Ovary (tissue), 7 donors: ENCODE measurements at regions not wholly inside any gene's neighbourhood (a gene's known extent, or its start where the extent isn't known, plus 50 kb on each side); places are given as distances from the start of the nearest gene placed in this dataset.

Experiments
- DNase-seq, 5 donors: peaks; one replicate each; pipeline ENCODE4 v3.0.0-alpha.2; 2019 to 2020
- H3K27ac ChIP-seq, 2 donors: fragments of 200-600 bp; one replicate each; pipeline versions ENCODE4 v1.5.1 to v1.8.0; 2019 to 2022
- H3K27me3 ChIP-seq: fragments of 200-600 bp; one replicate; pipeline ENCODE4 v1.8.0; 2022
- H3K36me3 ChIP-seq: fragments of 200-600 bp; sonication (generic); one replicate; pipeline ENCODE4 v1.5.1; 2019
- H3K4me1 ChIP-seq: one replicate; pipeline ENCODE4 v1.8.1; 2013; ENCODE audit warnings: mild to moderate bottlenecking, moderate library complexity; ENCODE audit not compliant: insufficient read depth
- H3K4me3 ChIP-seq: fragments of 200-600 bp; sonication (generic); one replicate; pipeline ENCODE4 v1.5.1; 2017
- H3K9me3 ChIP-seq, 2 donors: fragments of 200-600 bp in 1 of 2; sonication (generic) in 1 of 2; one replicate each; pipeline versions ENCODE4 v1.5.1 to v1.8.1; 2013 to 2019; ENCODE audit warnings: mild to moderate bottlenecking in 1 of 2, moderate library complexity in 1 of 2
- CTCF ChIP-seq, 3 donors: fragments of 450-650 bp in 2 of 3; fragments of 200-600 bp in 1 of 3; IDR thresholded peaks; one replicate each; pipeline versions ENCODE4 v1.5.1 to v1.8.0; 2016 to 2022; ENCODE audit warnings: antibody characterized with exemption in 3 of 3, mild to moderate bottlenecking in 1 of 3
- EP300 ChIP-seq: sonication (generic); formaldehyde crosslinking; IDR thresholded peaks from one replicate; pipeline ENCODE4 v1.6.1; 2017; ENCODE audit warnings: antibody characterized with exemption
- POLR2A ChIP-seq: fragments of 450-650 bp; IDR thresholded peaks from one replicate; pipeline ENCODE4 v1.6.1; 2017; ENCODE audit warnings: antibody characterized with exemption, mild to moderate bottlenecking, moderate library complexity
- WGBS, 3 donors: extraction: QIAGEN DNeasy Blood & Tissue Kit in 1 of 3; methylation state at CpG; one replicate each; pipeline versions ENCODE4 v1.1.5 to v1.1.7; 2013 to 2017; 5-methylcytosine and 5-hydroxymethylcytosine counted together
- intact Hi-C, 4 donors: fragments of 100-400 bp; cut with DNase I; formaldehyde crosslinking; loops; one replicate each; pipeline versions ENCODE4 v1.11.0 to v1.15.1; 2022 to 2023
- donor health status: DM: no; HTN: no; CAD: no; lungs with moderate emphysema.
- donor health status: DM: no; HTN: no; CAD: no.
- donor health status: Bipolar disorder and iron deficiency.
- donor health status: DM: no; HTN: no; CAD: no.
- donor health status: DM: yes; HTN: yes; CAD: no.

- no peak for DNase-seq
- Histone ChIP-seq H3K27ac (no peak overlapping the region), H3K4me3 (no peak overlapping the region), H3K36me3 (no peaks in the 10 kb centered on the region), H3K27me3 (no peaks in the 10 kb centered on the region), H3K9me3 (no peaks in the 10 kb centered on the region), H3K4me1 (no peaks in the 10 kb centered on the region)
- TF ChIP-seq CTCF (IDR thresholded peaks at IDR 0.05) (no peak), POLR2A (no peak), EP300 (no peak)
- intact Hi-C loops, result no loop called here
- 76 to 86% (median 83%) methylated on average over 3 of the region's 3 CpGs for WGBS, 3 donors
Measured at GRCh38 chr7:57381581-57381980, 68.4 kb upstream of the ZNF716 start.

GRCh38 chr7:57384380-57384779 lies 65.6 kb upstream of the ZNF716 start:
- 81 to 88% (median 83%) methylated on average over 9 of the region's 9 CpGs for WGBS, 3 donors
- Histone ChIP-seq H3K27me3 (no peaks in the 10 kb centered on the region), H3K36me3 (no peaks in the 10 kb centered on the region), H3K9me3 (no peaks in the 10 kb centered on the region), H3K4me1 (no peaks in the 10 kb centered on the region), H3K27ac (no peak overlapping the region), H3K4me3 (no peak overlapping the region)
- no peak for TF ChIP-seq EP300
- TF ChIP-seq POLR2A, result no peak
- TF ChIP-seq CTCF (IDR thresholded peaks at IDR 0.05), result no peak
- intact Hi-C loops, result no loop called here
- DNase-seq, result no peak

GRCh38 chr7:57385668-57386067 lies 64.3 kb upstream of the ZNF716 start:
- DNase-seq, result no peak
- WGBS, 3 donors, result 78 to 83% (median 83%) methylated on average over 5 of the region's 5 CpGs
- Histone ChIP-seq H3K36me3 (no peaks in the 10 kb centered on the region), H3K9me3 (no peaks in the 10 kb centered on the region), H3K27me3 (no peaks in the 10 kb centered on the region), H3K4me3 (no peak overlapping the region), H3K27ac (no peak overlapping the region), H3K4me1 (no peaks in the 10 kb centered on the region)
- no peak for TF ChIP-seq EP300
- no peak for TF ChIP-seq CTCF (IDR thresholded peaks at IDR 0.05)
- intact Hi-C loops, result no loop called here

- H3K27me3 ChIP-seq, result no peaks in the 10 kb centered on the region
- 73 to 80% (median 77%) methylated on average over 7 of the region's 7 CpGs for WGBS, 3 donors
- intact Hi-C loops, result no loop called here
- no peaks in the 10 kb centered on the region for H3K4me1 ChIP-seq
- H3K36me3 ChIP-seq, result no peaks in the 10 kb centered on the region
- TF ChIP-seq EP300 (no peak), POLR2A (no peak), CTCF (IDR thresholded peaks at IDR 0.05) (no peak)
- no peak overlapping the region for H3K4me3 ChIP-seq
- no peak for DNase-seq
- no peaks in the 10 kb centered on the region for H3K9me3 ChIP-seq
- no peak overlapping the region for H3K27ac ChIP-seq
Measured at GRCh38 chr7:57388761-57389160, 61.2 kb upstream of the ZNF716 start.

GRCh38 chr7:57398548-57398947 lies 51.4 kb upstream of the ZNF716 start:
- intact Hi-C loops, result no loop called here
- TF ChIP-seq EP300, result no peak
- no peak for TF ChIP-seq POLR2A
- H3K4me1 ChIP-seq, result no peaks in the 10 kb centered on the region
- DNase-seq, result no peak
- no peaks in the 10 kb centered on the region for H3K27me3 ChIP-seq
- no peak overlapping the region for H3K27ac ChIP-seq
- H3K9me3 ChIP-seq, result no peaks in the 10 kb centered on the region
- no peaks in the 10 kb centered on the region for H3K36me3 ChIP-seq
- WGBS, 3 donors, result 85 to 92% (median 87%) methylated on average over 13 to 14 of the region's 14 CpGs
- no peak overlapping the region for H3K4me3 ChIP-seq
